ENCODE measurements at regions not wholly inside any gene's neighbourhood (a gene's known extent, or its start where the extent isn't known, plus 50 kb on each side); places are given as distances from the start of the nearest gene placed in this dataset.

GRCh38 chr13:74202129-74202813 is 68.1 kb upstream of the KLF12 start:
- Histone ChIP-seq H3K27ac (ENCODE audit: control insufficient read depth, insufficient read depth, low read length) (no peak overlapping the region), H3K4me3 (ENCODE audit: control insufficient read depth in 2 of 3, extremely low read depth in 1 of 3, insufficient read depth in 2 of 3, low read depth in 1 of 3, low read length in 3 of 3) (no peak overlapping the region), H3K79me2 (ENCODE audit: control insufficient read depth, insufficient read depth, low read length) (no peaks in the 10 kb centered on the region), H4K20me1 (ENCODE audit: control insufficient read depth, extremely low read depth, insufficient read depth, low read length) (no peaks in the 10 kb centered on the region), H3K9me1 (ENCODE audit: control insufficient read depth, extremely low read depth, insufficient read depth, low read length) (no peaks in the 10 kb centered on the region), H3K4me1 (ENCODE audit: control insufficient read depth, extremely low read depth, insufficient read depth, low read length) (peaks cover 10% of the 10 kb centered on the region), H3K9me3 (ENCODE audit: control insufficient read depth, low read depth, low read length) (no peaks in the 10 kb centered on the region), H3K36me3 (ENCODE audit: control insufficient read depth in 2 of 2, extremely low read depth in 1 of 2, insufficient read depth in 2 of 2, low read length in 2 of 2) (no peaks in the 10 kb centered on the region), H3K27me3 (ENCODE audit: control insufficient read depth, extremely low read depth, insufficient read depth, low read length) (no peaks in the 10 kb centered on the region), H2AFZ (ENCODE audit: control insufficient read depth, low read length) (no peak overlapping the region), H3K4me2 (ENCODE audit: control insufficient read depth, extremely low read depth, insufficient read depth, low read depth, low read length) (no peak overlapping the region), H3K9ac (ENCODE audit: control insufficient read depth, extremely low read depth, insufficient read depth, low read length) (no peak overlapping the region)
- dilution Hi-C loops (cut with MboI; ENCODE audit: extremely low pct_ligation_motif_present, low sequenced_read_pairs) = no loop called here
- DNase-seq (ENCODE audit: low read depth, low spot score) (no peak), FAIRE-seq (no peak)
- TF ChIP-seq CTCF (optimal IDR thresholded peaks at IDR 0.05 in 1 of 3, IDR thresholded peaks at IDR 0.05 in 1 of 3, conservative IDR thresholded peaks at IDR 0.05 in 1 of 3; ENCODE audit: extremely low read depth in 1 of 3, insufficient read depth in 2 of 3, low read length in 3 of 3) (no peak), EZH2 (IDR thresholded peaks at IDR 0.05; ENCODE audit: low read length) (no peak)

DNA sequence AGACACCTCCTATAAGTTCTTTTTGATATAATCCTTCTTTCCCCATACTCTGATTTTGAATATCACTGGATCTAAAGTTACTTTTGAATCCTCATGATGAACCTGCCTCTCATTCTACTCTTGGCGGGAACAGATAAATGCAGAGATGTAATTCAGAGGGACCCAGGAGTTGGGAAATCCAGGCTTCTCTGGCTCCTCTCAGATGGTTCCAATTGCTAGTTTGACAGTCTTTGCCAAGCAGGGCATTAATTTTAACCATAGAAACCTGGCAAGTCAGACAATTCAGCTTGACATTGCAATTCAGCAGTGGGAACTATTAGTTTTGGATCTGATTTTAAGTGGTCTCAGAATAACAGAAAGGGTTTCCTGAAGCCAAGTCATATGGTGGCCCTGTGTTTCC is 67.3 kb upstream of the KLF12 start:
- peaks cover 10% of the 10 kb centered on the region for H3K4me1 ChIP-seq (ENCODE audit: control insufficient read depth, extremely low read depth, insufficient read depth, low read length)
- no peak overlapping the region for H3K9ac ChIP-seq (ENCODE audit: control insufficient read depth, extremely low read depth, insufficient read depth, low read length)
- TF ChIP-seq EZH2 (IDR thresholded peaks at IDR 0.05; ENCODE audit: low read length) = no peak
- no peak for TF ChIP-seq CTCF (optimal IDR thresholded peaks at IDR 0.05 in 1 of 3, IDR thresholded peaks at IDR 0.05 in 1 of 3, conservative IDR thresholded peaks at IDR 0.05 in 1 of 3; ENCODE audit: extremely low read depth in 1 of 3, insufficient read depth in 2 of 3, low read length in 3 of 3)
- dilution Hi-C loops (cut with MboI; ENCODE audit: extremely low pct_ligation_motif_present, low sequenced_read_pairs) = no loop called here
- no peak for DNase-seq (ENCODE audit: low read depth, low spot score)
- FAIRE-seq = no peak
- no peaks in the 10 kb centered on the region for H3K27me3 ChIP-seq (ENCODE audit: control insufficient read depth, extremely low read depth, insufficient read depth, low read length)
- no peak overlapping the region for H3K4me2 ChIP-seq (ENCODE audit: control insufficient read depth, extremely low read depth, insufficient read depth, low read depth, low read length)
- no peaks in the 10 kb centered on the region for H3K9me3 ChIP-seq (ENCODE audit: control insufficient read depth, low read depth, low read length)
- H2AFZ ChIP-seq (ENCODE audit: control insufficient read depth, low read length) = no peak overlapping the region
- H3K36me3 ChIP-seq (ENCODE audit: control insufficient read depth in 2 of 2, extremely low read depth in 1 of 2, insufficient read depth in 2 of 2, low read length in 2 of 2) = no peaks in the 10 kb centered on the region
- no peak overlapping the region for H3K4me3 ChIP-seq (ENCODE audit: control insufficient read depth in 2 of 3, extremely low read depth in 1 of 3, insufficient read depth in 2 of 3, low read depth in 1 of 3, low read length in 3 of 3)
- no peak overlapping the region for H3K27ac ChIP-seq (ENCODE audit: control insufficient read depth, insufficient read depth, low read length)
- H4K20me1 ChIP-seq (ENCODE audit: control insufficient read depth, extremely low read depth, insufficient read depth, low read length) = no peaks in the 10 kb centered on the region
- no peaks in the 10 kb centered on the region for H3K79me2 ChIP-seq (ENCODE audit: control insufficient read depth, insufficient read depth, low read length)
- H3K9me1 ChIP-seq (ENCODE audit: control insufficient read depth, extremely low read depth, insufficient read depth, low read length) = no peaks in the 10 kb centered on the region
